Stimulated activated memory B cell treated with anti-CD40 and anti-IgM and Interleukin-4, amounts not matched to agents 10 μg/mL and 1 μg/mL and 100 μg/mL, for 72 hours (primary cell): ENCODE measurements at regions not wholly inside any gene's neighbourhood (a gene's known extent, or its start where the extent isn't known, plus 50 kb on each side); places are given as distances from the start of the nearest gene placed in this dataset.
"Not testable (repeated sequence)": the region's sequence is repeated elsewhere in the genome, so short reads cannot be mapped to it uniquely, and the experiment has no call there.

ENCODE experiments used
- ATAC-seq: fragments of 150-1000 bp; cut with Tn5 transposase; 2 replicates; pipeline ENCODE4 v1.10.0; 2021
- H3K27ac Mint-ChIP-seq: one replicate; pipeline ENCODE4 v1.8.0; 2022; ENCODE audit warnings: mild to moderate bottlenecking, mixed read lengths
- H3K27me3 Mint-ChIP-seq: one replicate; pipeline ENCODE4 v1.8.0; 2022; ENCODE audit warnings: mixed read lengths
- H3K36me3 Mint-ChIP-seq: one replicate; pipeline ENCODE4 v1.8.0; 2022; ENCODE audit warnings: mixed read lengths
- H3K4me1 Mint-ChIP-seq: one replicate; pipeline ENCODE4 v1.8.0; 2022; ENCODE audit warnings: mixed read lengths
- H3K4me3 Mint-ChIP-seq: one replicate; pipeline ENCODE4 v1.8.0; 2022; ENCODE audit warnings: mild to moderate bottlenecking, moderate library complexity, mixed read lengths
- H3K9me3 Mint-ChIP-seq: one replicate; pipeline ENCODE4 v1.8.0; 2022; ENCODE audit warnings: mixed read lengths

DNA sequence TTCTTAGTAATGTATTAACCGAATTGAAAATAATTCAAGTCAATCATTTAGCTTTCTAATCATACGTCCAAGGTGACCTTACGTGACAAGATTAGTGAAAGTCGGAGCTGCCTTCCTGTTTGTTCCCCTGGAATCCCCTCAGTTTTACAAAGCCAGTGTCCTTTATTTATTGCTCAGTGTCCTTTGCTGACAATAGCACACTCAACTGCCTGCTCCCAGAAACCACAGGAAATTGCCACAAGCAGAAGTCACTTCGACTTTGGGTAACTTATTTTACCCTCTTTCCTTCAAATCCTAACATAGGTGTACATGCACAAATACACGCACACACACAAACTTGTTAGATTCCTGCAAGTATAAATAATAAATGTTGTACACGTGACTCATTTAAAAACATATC lies 1167.7 kb upstream of the ADGRB3 start:
- Mint-ChIP-seq H3K4me1 (no peaks in the 10 kb centered on the region), H3K27me3 (no peaks in the 10 kb centered on the region), H3K27ac (no peak overlapping the region), H3K9me3 (peaks cover 13% of the 10 kb centered on the region), H3K36me3 (no peaks in the 10 kb centered on the region), H3K4me3 (no peak overlapping the region)
- no peak for ATAC-seq

- H3K4me3 Mint-ChIP-seq, H3K27me3 Mint-ChIP-seq, ATAC-seq, H3K36me3 Mint-ChIP-seq, H3K27ac Mint-ChIP-seq, H3K4me1 Mint-ChIP-seq: not testable (repeated sequence)
- H3K9me3 Mint-ChIP-seq, result peaks cover 21% of the 10 kb centered on the region
Observed at GRCh38 chr6:67462725-67463124, 1172.4 kb upstream of the ADGRB3 start.

- H3K27ac Mint-ChIP-seq, result no peak overlapping the region
- H3K36me3 Mint-ChIP-seq, result no peaks in the 10 kb centered on the region
- no peaks in the 10 kb centered on the region for H3K4me1 Mint-ChIP-seq
- no peak for ATAC-seq
- no peaks in the 10 kb centered on the region for H3K27me3 Mint-ChIP-seq
- H3K9me3 Mint-ChIP-seq, result peaks cover 20% of the 10 kb centered on the region
- H3K4me3 Mint-ChIP-seq, result no peak overlapping the region
Observed at GRCh38 chr6:67459556-67459955, 1175.5 kb upstream of the ADGRB3 start.

- no peak for ATAC-seq
- no peak overlapping the region for H3K27ac Mint-ChIP-seq
- H3K4me1 Mint-ChIP-seq, result no peaks in the 10 kb centered on the region
- no peak overlapping the region for H3K4me3 Mint-ChIP-seq
- no peaks in the 10 kb centered on the region for H3K27me3 Mint-ChIP-seq
- H3K9me3 Mint-ChIP-seq, result peaks cover 20% of the 10 kb centered on the region
- no peaks in the 10 kb centered on the region for H3K36me3 Mint-ChIP-seq
Observed at GRCh38 chr6:67458265-67458664, 1176.8 kb upstream of the ADGRB3 start.

DNA sequence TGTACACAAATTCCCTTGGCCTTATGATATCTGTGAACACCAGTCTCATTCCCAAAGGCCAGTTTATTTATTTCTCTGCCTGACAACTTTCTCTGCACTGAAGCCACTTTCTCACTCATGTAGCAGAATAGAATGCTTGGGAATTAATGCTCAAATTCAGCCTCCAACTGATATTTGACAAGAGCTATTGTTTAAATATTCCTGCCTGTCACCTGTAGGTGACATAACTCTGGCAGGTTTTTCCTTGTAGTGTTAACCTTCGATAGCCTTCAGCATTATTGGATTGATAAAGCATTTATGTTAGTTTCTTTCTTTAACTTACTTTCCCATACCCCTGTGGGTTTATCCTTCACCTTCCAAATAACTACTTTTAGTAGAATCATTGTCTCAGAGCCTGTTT lies 1183.2 kb upstream of the ADGRB3 start:
- no peaks in the 10 kb centered on the region for H3K36me3 Mint-ChIP-seq
- H3K4me1 Mint-ChIP-seq, result no peaks in the 10 kb centered on the region
- H3K27ac Mint-ChIP-seq, result no peak overlapping the region
- no peak overlapping the region for H3K4me3 Mint-ChIP-seq
- ATAC-seq, result no peak
- H3K27me3 Mint-ChIP-seq, result no peaks in the 10 kb centered on the region
- peaks cover 2% of the 10 kb centered on the region for H3K9me3 Mint-ChIP-seq

DNA sequence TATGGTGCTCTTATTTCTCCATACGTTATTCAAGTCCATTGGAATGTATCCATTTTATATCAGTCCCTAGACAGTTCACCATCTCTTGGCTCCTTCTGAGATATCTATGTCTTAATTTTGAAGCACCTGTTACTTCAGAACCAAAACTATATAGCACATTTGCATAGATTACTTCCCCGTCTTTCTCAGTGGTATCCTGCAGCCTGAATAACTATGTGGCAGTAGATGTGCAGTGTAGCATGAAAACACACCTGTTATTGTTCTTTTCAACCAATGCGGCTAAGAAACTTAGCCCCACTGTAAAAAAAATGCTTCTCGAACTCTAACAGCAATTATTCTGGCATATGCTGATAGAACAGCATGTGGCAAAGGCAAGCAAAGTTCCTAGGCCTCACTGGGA lies 1184.4 kb upstream of the ADGRB3 start:
- no peaks in the 10 kb centered on the region for H3K36me3 Mint-ChIP-seq
- no peak for ATAC-seq
- no peaks in the 10 kb centered on the region for H3K4me1 Mint-ChIP-seq

GRCh38 chr6:67449602-67450001 lies 1185.5 kb upstream of the ADGRB3 start:
- H3K4me3 Mint-ChIP-seq, result no peak overlapping the region
- no peak for ATAC-seq
- no peaks in the 10 kb centered on the region for H3K27me3 Mint-ChIP-seq
- no peaks in the 10 kb centered on the region for H3K4me1 Mint-ChIP-seq
- H3K36me3 Mint-ChIP-seq, result no peaks in the 10 kb centered on the region
- H3K27ac Mint-ChIP-seq, result no peak overlapping the region
- H3K9me3 Mint-ChIP-seq, result peaks cover 2% of the 10 kb centered on the region

More for the DNA sequence above, 1184.4 kb upstream of the ADGRB3 start:
- Mint-ChIP-seq H3K4me3 (no peak overlapping the region), H3K27me3 (no peaks in the 10 kb centered on the region), H3K9me3 (peaks cover 2% of the 10 kb centered on the region), H3K27ac (no peak overlapping the region)

DNA sequence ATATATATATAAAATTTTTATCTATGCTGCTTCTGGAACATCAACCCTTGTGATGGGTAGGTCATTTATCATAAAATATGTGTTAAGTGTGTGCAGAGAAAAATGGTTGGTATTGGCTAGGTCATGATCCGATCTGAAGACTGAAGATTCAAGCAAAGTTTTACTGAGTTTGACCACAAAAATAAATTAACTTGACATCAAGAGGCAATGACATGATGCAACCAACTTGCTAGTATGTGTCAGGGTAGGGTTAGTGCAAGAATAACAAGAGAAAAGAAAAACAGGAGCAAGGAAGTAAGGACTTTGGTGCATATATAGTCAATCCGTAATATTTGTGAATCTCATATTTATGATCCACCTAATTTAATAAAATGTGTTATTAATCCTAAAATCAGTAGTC lies 1202.0 kb upstream of the ADGRB3 start:
- no peaks in the 10 kb centered on the region for H3K36me3 Mint-ChIP-seq
- H3K4me3 Mint-ChIP-seq, result no peak overlapping the region
- no peak for ATAC-seq
- H3K27ac Mint-ChIP-seq, result no peak overlapping the region
- no peaks in the 10 kb centered on the region for H3K4me1 Mint-ChIP-seq
- H3K27me3 Mint-ChIP-seq, result no peaks in the 10 kb centered on the region
- H3K9me3 Mint-ChIP-seq, result no peaks in the 10 kb centered on the region

DNA sequence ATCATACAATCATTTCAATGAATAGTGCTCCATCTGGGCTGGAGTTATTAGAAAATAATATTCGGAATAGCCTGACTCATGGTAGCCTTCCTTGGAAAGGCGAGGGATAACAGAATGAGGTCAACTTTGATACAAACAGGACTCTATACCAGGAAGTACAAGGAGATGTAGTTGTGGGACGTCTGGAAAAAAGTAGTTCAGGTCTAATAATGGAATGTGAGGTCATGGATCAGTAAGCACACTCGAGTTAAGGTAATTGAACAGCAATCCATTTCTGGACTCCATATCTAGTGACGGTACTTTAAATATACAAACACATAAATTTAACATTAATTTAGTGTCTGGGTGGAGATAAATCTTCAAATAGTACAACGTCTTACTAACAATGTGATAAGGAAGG lies 1204.0 kb upstream of the ADGRB3 start:
- H3K27ac Mint-ChIP-seq, result no peak overlapping the region
- H3K4me1 Mint-ChIP-seq, result no peaks in the 10 kb centered on the region
- no peaks in the 10 kb centered on the region for H3K36me3 Mint-ChIP-seq
- H3K27me3 Mint-ChIP-seq, result no peaks in the 10 kb centered on the region
- peaks cover 3% of the 10 kb centered on the region for H3K9me3 Mint-ChIP-seq
- ATAC-seq, result no peak
- H3K4me3 Mint-ChIP-seq, result no peak overlapping the region

GRCh38 chr6:67426686-67427085 lies 1208.4 kb upstream of the ADGRB3 start:
- not testable (repeated sequence) for H3K27ac Mint-ChIP-seq, H3K27me3 Mint-ChIP-seq, H3K36me3 Mint-ChIP-seq, ATAC-seq, H3K4me1 Mint-ChIP-seq, H3K4me3 Mint-ChIP-seq
- peaks cover 11% of the 10 kb centered on the region for H3K9me3 Mint-ChIP-seq

DNA sequence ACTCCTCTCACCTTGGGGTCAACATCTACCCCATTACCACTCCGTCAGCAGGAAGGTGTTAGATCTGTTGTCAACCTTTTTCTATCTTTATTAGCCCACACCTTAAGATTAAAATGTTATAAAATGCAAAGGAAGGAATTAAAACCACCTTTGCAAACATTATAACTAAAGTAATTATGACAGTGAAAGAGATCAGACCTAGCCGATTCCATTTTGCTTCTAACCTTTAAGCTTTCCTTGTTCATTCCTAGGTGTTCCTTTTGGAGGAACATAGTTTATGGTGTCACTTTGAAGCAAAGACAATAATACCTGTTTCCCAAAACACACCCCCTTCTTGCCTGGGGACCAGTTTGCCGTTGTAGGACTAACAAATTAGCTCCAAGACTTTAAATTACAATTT lies 1223.0 kb upstream of the ADGRB3 start:
- Mint-ChIP-seq H3K4me3 (no peak overlapping the region), H3K9me3 (no peaks in the 10 kb centered on the region), H3K27me3 (no peaks in the 10 kb centered on the region), H3K4me1 (no peaks in the 10 kb centered on the region), H3K36me3 (no peaks in the 10 kb centered on the region), H3K27ac (no peak overlapping the region)
- no peak for ATAC-seq

DNA sequence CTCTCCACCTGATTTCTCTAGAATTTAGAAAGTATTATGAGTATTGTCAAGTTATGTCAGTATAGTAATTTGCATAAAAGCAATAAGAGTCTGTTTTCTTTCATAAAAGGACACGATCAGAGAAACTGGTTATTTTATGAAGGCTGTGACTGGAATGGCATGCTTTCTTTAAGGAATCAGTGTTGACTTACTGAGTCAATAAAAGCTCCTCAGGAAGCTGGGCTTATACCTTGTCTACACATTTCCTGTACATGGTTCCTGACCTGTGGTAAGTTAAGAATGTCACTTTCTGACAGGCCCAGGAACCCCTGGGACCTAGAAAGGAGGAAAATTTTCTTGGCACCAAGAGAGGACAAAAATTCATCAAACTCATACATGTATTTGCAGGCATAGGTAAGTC lies 1224.0 kb upstream of the ADGRB3 start:
- H3K9me3 Mint-ChIP-seq, result no peaks in the 10 kb centered on the region
- H3K27ac Mint-ChIP-seq, result no peak overlapping the region
- no peak for ATAC-seq
- H3K36me3 Mint-ChIP-seq, result no peaks in the 10 kb centered on the region
- H3K4me3 Mint-ChIP-seq, result no peak overlapping the region
- H3K4me1 Mint-ChIP-seq, result no peaks in the 10 kb centered on the region
- no peaks in the 10 kb centered on the region for H3K27me3 Mint-ChIP-seq

GRCh38 chr6:67394254-67394653 lies 1240.8 kb upstream of the ADGRB3 start:
- Mint-ChIP-seq H3K36me3 (no peaks in the 10 kb centered on the region), H3K27me3 (no peaks in the 10 kb centered on the region), H3K9me3 (peaks cover 7% of the 10 kb centered on the region), H3K4me3 (no peak overlapping the region), H3K27ac (no peak overlapping the region), H3K4me1 (no peaks in the 10 kb centered on the region)
- ATAC-seq, result no peak

GRCh38 chr6:67393356-67393755 lies 1241.7 kb upstream of the ADGRB3 start:
- no peak overlapping the region for H3K4me3 Mint-ChIP-seq
- no peaks in the 10 kb centered on the region for H3K36me3 Mint-ChIP-seq

GRCh38 chr6:67391955-67392354 lies 1243.1 kb upstream of the ADGRB3 start:
- Mint-ChIP-seq H3K4me1 (no peaks in the 10 kb centered on the region), H3K27ac (no peak overlapping the region), H3K4me3 (no peak overlapping the region), H3K36me3 (no peaks in the 10 kb centered on the region), H3K9me3 (peaks cover 7% of the 10 kb centered on the region), H3K27me3 (no peaks in the 10 kb centered on the region)
- ATAC-seq, result no peak

More at GRCh38 chr6:67393356-67393755, 1241.7 kb upstream of the ADGRB3 start:
- H3K27ac Mint-ChIP-seq, result no peak overlapping the region
- peaks cover 7% of the 10 kb centered on the region for H3K9me3 Mint-ChIP-seq
- no peak for ATAC-seq
- no peaks in the 10 kb centered on the region for H3K27me3 Mint-ChIP-seq
- H3K4me1 Mint-ChIP-seq, result no peaks in the 10 kb centered on the region

DNA sequence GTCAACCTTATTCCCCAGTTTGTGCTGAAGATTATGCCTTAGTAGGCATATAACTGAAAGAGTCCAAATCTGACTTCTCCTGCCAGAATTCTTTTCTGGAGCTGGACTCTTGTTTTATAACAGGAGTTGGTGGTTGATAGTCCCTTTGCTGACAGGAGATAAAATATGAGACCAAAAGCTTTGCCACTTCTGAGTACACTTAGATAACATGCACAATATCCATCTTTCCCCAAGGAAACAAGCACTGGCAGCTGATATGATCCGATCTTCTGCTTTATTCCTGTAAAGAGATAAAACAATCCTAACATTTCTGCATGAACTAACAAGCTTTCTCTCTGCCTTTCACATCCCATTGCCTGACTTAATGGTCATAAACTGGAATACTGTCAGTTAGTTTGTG lies 1265.4 kb upstream of the ADGRB3 start:
- Mint-ChIP-seq H3K9me3 (peaks cover 2% of the 10 kb centered on the region), H3K36me3 (no peaks in the 10 kb centered on the region), H3K4me3 (no peak overlapping the region), H3K27ac (no peak overlapping the region), H3K4me1 (no peaks in the 10 kb centered on the region), H3K27me3 (no peaks in the 10 kb centered on the region)
- no peak for ATAC-seq

DNA sequence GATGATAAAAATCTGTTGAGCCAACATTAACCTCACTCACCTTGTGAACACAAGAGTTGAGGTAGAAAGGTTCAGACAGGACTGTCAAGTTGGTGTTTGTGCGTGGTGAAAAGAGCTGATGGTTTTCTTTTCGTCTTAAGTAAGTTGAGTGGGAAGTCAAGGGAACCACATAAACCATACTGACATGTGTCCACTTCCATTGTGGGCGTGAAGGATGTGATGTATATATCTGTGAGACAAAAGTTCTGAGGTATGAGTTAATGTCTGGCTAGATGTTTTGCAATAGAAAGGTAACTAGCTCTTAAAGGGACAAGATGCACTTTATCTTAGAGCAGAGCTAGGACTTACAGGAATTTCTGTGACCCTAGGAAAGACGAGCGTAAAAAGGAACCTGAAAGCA lies 1272.1 kb upstream of the ADGRB3 start:
- no peaks in the 10 kb centered on the region for H3K9me3 Mint-ChIP-seq
- ATAC-seq, result no peak
- no peaks in the 10 kb centered on the region for H3K27me3 Mint-ChIP-seq
- H3K4me1 Mint-ChIP-seq, result no peaks in the 10 kb centered on the region
- H3K27ac Mint-ChIP-seq, result no peak overlapping the region
- no peaks in the 10 kb centered on the region for H3K36me3 Mint-ChIP-seq
- no peak overlapping the region for H3K4me3 Mint-ChIP-seq
